SK-N-SH (cell line): ENCODE measurements at regions not wholly inside any gene's neighbourhood (a gene's known extent, or its start where the extent isn't known, plus 50 kb on each side); places are given as distances from the start of the nearest gene placed in this dataset.

Source experiments
- EP300 ChIP-seq, 2 experiments: IDR thresholded peaks; 2 replicates each; pipeline versions ENCODE4 v1.4.0 to v1.6.1; 2012; ENCODE audit warnings: borderline replicate concordance in 1 of 2, low read depth in 1 of 2, low read length in 1 of 2
- NFIC ChIP-seq: IDR thresholded peaks from 2 replicates; pipeline ENCODE4 v1.4.0; 2012; ENCODE audit warnings: borderline replicate concordance
- NRF1 ChIP-seq: IDR thresholded peaks from 2 replicates; pipeline ENCODE4 v1.6.1; 2012; ENCODE audit warnings: low read depth, mild to moderate bottlenecking, low read length
- POLR2AphosphoS5 ChIP-seq: IDR thresholded peaks from 2 replicates; pipeline ENCODE4 v1.6.1; 2012; ENCODE audit warnings: low read depth, low read length
- YY1 ChIP-seq: IDR thresholded peaks from 2 replicates; pipeline ENCODE4 v1.4.0; 2012; ENCODE audit warnings: low read depth, mild to moderate bottlenecking
- TF ChIP-seq, protein P1 (sequence below): fragments of 200-600 bp; sonication (generic); IDR thresholded peaks from 2 replicates; pipeline ENCODE4 v1.6.1; 2017; ENCODE audit warnings: antibody characterized with exemption, mild to moderate bottlenecking, moderate library complexity
- TF ChIP-seq, protein P2 (sequence below): IDR thresholded peaks from 2 replicates; pipeline ENCODE4 v1.4.0; 2012; ENCODE audit warnings: low read depth
- TF ChIP-seq, protein P3 (sequence below): IDR thresholded peaks from 2 replicates; pipeline ENCODE4 v1.4.0; 2012; ENCODE audit warnings: low read depth, borderline replicate concordance
- TF ChIP-seq, protein P4 (sequence below): IDR thresholded peaks from 2 replicates; pipeline ENCODE4 v1.6.1; 2012; ENCODE audit warnings: mild to moderate bottlenecking, low read depth, low read length, moderate library complexity

DNA sequence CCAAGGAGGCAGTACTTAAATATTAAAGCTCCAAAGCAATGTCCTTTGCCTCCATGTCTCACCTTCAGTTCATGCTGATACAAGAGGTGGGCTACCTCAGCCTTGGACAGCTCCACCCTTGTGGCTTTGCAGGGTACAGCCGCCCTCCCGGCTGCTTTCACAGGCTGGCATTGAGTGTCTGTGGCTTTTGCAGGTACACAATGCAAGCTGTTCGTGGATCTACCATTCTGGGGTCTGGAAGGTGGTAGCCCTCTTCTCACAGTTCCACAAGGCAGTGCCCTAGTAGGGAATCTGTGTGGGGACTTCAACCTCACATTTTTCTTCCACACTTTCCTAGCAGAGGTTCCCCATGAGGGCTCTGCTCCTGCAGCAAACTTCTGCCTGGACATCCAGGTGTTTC lies 324.8 kb downstream of the COL11A1 start:
- TF ChIP-seq NFIC = no peak
- TF ChIP-seq YY1 = no peak
- TF ChIP-seq, protein P1, sequence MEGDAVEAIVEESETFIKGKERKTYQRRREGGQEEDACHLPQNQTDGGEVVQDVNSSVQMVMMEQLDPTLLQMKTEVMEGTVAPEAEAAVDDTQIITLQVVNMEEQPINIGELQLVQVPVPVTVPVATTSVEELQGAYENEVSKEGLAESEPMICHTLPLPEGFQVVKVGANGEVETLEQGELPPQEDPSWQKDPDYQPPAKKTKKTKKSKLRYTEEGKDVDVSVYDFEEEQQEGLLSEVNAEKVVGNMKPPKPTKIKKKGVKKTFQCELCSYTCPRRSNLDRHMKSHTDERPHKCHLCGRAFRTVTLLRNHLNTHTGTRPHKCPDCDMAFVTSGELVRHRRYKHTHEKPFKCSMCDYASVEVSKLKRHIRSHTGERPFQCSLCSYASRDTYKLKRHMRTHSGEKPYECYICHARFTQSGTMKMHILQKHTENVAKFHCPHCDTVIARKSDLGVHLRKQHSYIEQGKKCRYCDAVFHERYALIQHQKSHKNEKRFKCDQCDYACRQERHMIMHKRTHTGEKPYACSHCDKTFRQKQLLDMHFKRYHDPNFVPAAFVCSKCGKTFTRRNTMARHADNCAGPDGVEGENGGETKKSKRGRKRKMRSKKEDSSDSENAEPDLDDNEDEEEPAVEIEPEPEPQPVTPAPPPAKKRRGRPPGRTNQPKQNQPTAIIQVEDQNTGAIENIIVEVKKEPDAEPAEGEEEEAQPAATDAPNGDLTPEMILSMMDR = no peak
- TF ChIP-seq NRF1 = no peak
- no peak for TF ChIP-seq POLR2AphosphoS5
- TF ChIP-seq, protein P2, sequence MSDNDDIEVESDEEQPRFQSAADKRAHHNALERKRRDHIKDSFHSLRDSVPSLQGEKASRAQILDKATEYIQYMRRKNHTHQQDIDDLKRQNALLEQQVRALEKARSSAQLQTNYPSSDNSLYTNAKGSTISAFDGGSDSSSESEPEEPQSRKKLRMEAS = no peak
- TF ChIP-seq EP300 (IDR thresholded peaks at IDR 0.05; ENCODE audit: borderline replicate concordance in 1 of 2, low read depth in 1 of 2, low read length in 1 of 2) = no peak
- TF ChIP-seq, protein P3, sequence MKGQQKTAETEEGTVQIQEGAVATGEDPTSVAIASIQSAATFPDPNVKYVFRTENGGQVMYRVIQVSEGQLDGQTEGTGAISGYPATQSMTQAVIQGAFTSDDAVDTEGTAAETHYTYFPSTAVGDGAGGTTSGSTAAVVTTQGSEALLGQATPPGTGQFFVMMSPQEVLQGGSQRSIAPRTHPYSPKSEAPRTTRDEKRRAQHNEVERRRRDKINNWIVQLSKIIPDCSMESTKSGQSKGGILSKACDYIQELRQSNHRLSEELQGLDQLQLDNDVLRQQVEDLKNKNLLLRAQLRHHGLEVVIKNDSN = no peak
- TF ChIP-seq, protein P4, sequence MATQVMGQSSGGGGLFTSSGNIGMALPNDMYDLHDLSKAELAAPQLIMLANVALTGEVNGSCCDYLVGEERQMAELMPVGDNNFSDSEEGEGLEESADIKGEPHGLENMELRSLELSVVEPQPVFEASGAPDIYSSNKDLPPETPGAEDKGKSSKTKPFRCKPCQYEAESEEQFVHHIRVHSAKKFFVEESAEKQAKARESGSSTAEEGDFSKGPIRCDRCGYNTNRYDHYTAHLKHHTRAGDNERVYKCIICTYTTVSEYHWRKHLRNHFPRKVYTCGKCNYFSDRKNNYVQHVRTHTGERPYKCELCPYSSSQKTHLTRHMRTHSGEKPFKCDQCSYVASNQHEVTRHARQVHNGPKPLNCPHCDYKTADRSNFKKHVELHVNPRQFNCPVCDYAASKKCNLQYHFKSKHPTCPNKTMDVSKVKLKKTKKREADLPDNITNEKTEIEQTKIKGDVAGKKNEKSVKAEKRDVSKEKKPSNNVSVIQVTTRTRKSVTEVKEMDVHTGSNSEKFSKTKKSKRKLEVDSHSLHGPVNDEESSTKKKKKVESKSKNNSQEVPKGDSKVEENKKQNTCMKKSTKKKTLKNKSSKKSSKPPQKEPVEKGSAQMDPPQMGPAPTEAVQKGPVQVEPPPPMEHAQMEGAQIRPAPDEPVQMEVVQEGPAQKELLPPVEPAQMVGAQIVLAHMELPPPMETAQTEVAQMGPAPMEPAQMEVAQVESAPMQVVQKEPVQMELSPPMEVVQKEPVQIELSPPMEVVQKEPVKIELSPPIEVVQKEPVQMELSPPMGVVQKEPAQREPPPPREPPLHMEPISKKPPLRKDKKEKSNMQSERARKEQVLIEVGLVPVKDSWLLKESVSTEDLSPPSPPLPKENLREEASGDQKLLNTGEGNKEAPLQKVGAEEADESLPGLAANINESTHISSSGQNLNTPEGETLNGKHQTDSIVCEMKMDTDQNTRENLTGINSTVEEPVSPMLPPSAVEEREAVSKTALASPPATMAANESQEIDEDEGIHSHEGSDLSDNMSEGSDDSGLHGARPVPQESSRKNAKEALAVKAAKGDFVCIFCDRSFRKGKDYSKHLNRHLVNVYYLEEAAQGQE = no peak
